Activated effector memory CD4-positive, alpha-beta T cell treated with anti-CD3 and anti-CD28 coated beads, Interleukin-2, amount 50 U/mL, for 16 hours (primary cell): ENCODE measurements at regions not wholly inside any gene's neighbourhood (a gene's known extent, or its start where the extent isn't known, plus 50 kb on each side); places are given as distances from the start of the nearest gene placed in this dataset.

Source experiments
- DNase-seq: peaks from one replicate; pipeline ENCODE4 v3.0.0-alpha.2; 2020

- no peak for DNase-seq
Observed at GRCh38 chr4:14504162-14504561, 498.1 kb upstream of the CPEB2 start.

GRCh38 chr4:14513471-14513870, 488.8 kb upstream of the CPEB2 start:
- no peak for DNase-seq

- no peak for DNase-seq
Observed at GRCh38 chr4:14515556-14515955, 486.7 kb upstream of the CPEB2 start.

GRCh38 chr4:14518136-14518535, 484.1 kb upstream of the CPEB2 start:
- no peak for DNase-seq

GRCh38 chr4:14520171-14520570, 482.1 kb upstream of the CPEB2 start:
- no peak for DNase-seq

GRCh38 chr4:14524276-14524675, 478.0 kb upstream of the CPEB2 start:
- DNase-seq, result no peak

- no peak for DNase-seq
Observed at GRCh38 chr4:14528918-14529317, 473.4 kb upstream of the CPEB2 start.

GRCh38 chr4:14529653-14530052, 472.6 kb upstream of the CPEB2 start:
- DNase-seq, result no peak

- no peak for DNase-seq
Observed at GRCh38 chr4:14532436-14532835, 469.8 kb upstream of the CPEB2 start.

GRCh38 chr4:14539246-14539645, 463.0 kb upstream of the CPEB2 start:
- DNase-seq, result no peak

GRCh38 chr4:14545163-14545562, 457.1 kb upstream of the CPEB2 start:
- no peak for DNase-seq

GRCh38 chr4:14545807-14546206, 456.5 kb upstream of the CPEB2 start:
- DNase-seq, result no peak

- no peak for DNase-seq
Observed at GRCh38 chr4:14552119-14552518, 450.2 kb upstream of the CPEB2 start.

GRCh38 chr4:14559646-14560045, 442.6 kb upstream of the CPEB2 start:
- DNase-seq, result no peak

- no peak for DNase-seq
Observed at GRCh38 chr4:14560577-14560976, 441.7 kb upstream of the CPEB2 start.

GRCh38 chr4:14562901-14563300, 439.4 kb upstream of the CPEB2 start:
- no peak for DNase-seq

GRCh38 chr4:14564281-14564680, 438.0 kb upstream of the CPEB2 start:
- DNase-seq, result no peak

- DNase-seq, result no peak
Observed at GRCh38 chr4:14566518-14566917, 435.8 kb upstream of the CPEB2 start.

GRCh38 chr4:14568351-14568750, 433.9 kb upstream of the CPEB2 start:
- DNase-seq, result no peak

- DNase-seq, result no peak
Observed at GRCh38 chr4:14575289-14575688, 427.0 kb upstream of the CPEB2 start.

GRCh38 chr4:14575919-14576318, 426.4 kb upstream of the CPEB2 start:
- DNase-seq, result no peak

- DNase-seq, result no peak
Observed at GRCh38 chr4:14580061-14580460, 422.2 kb upstream of the CPEB2 start.

GRCh38 chr4:14581741-14582140, 420.5 kb upstream of the CPEB2 start:
- DNase-seq, result no peak

- no peak for DNase-seq
Observed at GRCh38 chr4:14582677-14583076, 419.6 kb upstream of the CPEB2 start.

GRCh38 chr4:14583331-14583730, 418.9 kb upstream of the CPEB2 start:
- DNase-seq, result no peak

- DNase-seq, result no peak
Observed at GRCh38 chr4:14583752-14584151, 418.5 kb upstream of the CPEB2 start.
